ENCODE measurements at regions not wholly inside any gene's neighbourhood (a gene's known extent, or its start where the extent isn't known, plus 50 kb on each side); places are given as distances from the start of the nearest gene placed in this dataset.

DNA sequence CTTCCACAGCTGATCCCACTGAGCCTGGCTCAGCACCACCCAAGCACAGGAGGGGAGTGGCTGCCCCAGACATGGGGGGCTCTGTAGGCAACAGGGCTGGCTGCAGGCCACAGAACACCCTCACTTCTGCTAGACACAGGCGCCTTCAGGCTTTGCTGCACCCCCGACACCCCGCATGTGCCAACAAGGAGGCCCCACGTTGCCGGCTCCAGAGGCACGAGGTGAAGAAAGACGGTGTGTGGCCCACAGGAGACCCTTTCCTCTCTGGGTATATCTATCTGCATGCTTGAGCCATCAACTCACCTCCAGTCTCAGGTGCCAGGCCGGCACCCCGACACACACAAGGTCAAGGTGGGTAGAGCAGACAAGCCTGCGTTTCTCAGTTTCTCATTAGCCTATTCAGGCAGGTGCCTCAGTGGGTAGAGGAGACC is 158.3 kb downstream of the DLL1 start:
- DNase-seq (ENCODE audit: insufficient read length, low spot score) (no peak), FAIRE-seq (no peak)
- TF ChIP-seq, protein P1, sequence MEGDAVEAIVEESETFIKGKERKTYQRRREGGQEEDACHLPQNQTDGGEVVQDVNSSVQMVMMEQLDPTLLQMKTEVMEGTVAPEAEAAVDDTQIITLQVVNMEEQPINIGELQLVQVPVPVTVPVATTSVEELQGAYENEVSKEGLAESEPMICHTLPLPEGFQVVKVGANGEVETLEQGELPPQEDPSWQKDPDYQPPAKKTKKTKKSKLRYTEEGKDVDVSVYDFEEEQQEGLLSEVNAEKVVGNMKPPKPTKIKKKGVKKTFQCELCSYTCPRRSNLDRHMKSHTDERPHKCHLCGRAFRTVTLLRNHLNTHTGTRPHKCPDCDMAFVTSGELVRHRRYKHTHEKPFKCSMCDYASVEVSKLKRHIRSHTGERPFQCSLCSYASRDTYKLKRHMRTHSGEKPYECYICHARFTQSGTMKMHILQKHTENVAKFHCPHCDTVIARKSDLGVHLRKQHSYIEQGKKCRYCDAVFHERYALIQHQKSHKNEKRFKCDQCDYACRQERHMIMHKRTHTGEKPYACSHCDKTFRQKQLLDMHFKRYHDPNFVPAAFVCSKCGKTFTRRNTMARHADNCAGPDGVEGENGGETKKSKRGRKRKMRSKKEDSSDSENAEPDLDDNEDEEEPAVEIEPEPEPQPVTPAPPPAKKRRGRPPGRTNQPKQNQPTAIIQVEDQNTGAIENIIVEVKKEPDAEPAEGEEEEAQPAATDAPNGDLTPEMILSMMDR (IDR thresholded peaks at IDR 0.05; ENCODE audit: insufficient read depth, missing control alignments) = no peak

DNA sequence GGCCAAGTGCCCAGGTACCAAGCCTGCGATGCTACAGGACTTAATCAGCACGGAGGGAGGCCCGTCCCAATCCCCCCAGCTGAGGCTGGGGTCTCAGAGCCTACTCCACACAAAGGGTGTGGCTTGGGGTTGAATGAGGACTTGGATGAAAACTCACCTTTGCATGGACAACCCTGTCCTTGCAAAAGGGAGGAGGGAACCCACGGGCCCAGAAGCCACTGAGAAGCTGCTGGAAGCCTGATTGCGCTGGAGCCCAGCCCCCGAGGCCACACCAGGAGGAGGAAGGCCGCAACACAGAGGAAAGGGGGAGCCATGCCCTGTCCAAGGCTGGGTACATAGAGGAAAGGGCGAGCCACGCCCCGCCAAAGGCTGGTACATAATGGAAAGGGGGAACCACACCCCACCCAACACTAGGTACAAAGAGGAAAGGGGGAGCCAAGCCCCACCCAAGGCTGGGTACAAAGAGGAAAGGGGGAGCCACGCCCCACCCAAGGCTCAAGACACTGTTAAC is 158.8 kb downstream of the DLL1 start:
- TF ChIP-seq, protein P1 (IDR thresholded peaks at IDR 0.05; ENCODE audit: insufficient read depth, missing control alignments) = no peak
- DNase-seq (ENCODE audit: insufficient read length, low spot score) = no peak
- FAIRE-seq = no peak

DNA sequence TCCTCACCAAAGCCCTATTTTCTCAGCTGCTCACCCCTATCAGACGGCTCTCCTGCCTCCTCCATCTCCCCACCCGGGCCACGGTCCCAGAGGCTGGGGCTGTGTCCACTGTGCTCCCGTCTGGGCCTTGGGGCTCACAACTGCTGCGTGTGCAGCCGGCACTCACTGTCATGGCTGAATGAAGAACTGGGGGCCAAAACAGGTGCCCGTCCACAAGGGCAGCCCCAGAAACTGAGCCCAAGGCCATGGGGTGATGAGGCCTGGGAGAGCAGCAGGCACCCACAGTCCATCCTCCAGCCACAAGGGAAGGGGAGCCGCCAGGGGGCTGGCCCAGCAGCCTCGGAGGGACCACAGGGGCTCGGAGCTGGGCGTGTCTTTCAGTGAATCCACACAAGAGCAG is 159.5 kb downstream of the DLL1 start:
- TF ChIP-seq, protein P1 (IDR thresholded peaks at IDR 0.05; ENCODE audit: insufficient read depth, missing control alignments) = no peak
- no peak for FAIRE-seq
- no peak for DNase-seq (ENCODE audit: insufficient read length, low spot score)

DNA sequence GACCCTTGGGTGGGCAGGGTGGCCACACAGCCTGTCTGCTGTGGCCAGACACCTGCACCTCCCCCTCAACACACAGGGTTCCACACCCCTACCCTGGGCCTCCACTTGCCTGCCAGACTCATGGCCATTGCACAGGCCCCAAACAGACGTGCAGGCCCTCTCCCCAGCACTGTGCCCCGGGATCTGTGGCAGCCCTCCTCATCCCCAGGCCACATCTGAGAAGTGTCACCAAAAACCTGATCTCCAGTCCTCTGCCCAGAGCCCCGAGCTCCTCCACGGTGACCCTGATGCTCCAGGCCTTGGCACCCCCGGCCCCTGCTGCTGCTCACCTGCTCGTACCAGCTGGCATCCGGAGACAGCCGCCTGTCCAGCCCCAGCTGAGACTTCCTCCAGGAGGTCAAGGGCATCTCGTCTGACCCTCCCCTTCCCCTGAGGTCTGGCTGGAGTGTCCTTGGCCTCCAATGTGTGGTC is 160.1 kb downstream of the DLL1 start:
- TF ChIP-seq, protein P1 (IDR thresholded peaks at IDR 0.05; ENCODE audit: insufficient read depth, missing control alignments) = no peak
- FAIRE-seq (no peak), DNase-seq (ENCODE audit: insufficient read length, low spot score) (no peak)

DNA sequence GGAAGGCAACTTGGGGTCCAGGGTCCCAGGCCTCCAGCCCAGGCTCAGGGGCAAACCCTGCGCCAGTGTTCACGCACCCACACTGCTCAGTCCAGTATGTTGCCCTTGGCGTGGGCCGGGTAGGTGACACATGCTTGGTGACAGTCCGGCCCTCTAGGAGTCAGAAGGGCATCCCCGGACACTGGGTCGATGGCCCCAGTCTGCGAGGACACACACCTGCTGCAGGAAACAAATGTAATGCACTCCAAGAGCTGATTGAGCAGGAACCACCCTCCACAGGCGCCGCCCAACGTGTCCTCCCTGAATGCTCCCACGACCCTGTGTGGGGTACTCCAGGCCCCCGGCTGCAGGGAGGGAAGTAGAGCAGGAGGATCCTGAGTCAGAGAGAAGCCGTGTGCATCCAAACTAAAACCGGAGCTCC is 160.7 kb downstream of the DLL1 start:
- TF ChIP-seq, protein P1 (IDR thresholded peaks at IDR 0.05; ENCODE audit: insufficient read depth, missing control alignments) = no peak
- DNase-seq (ENCODE audit: insufficient read length, low spot score) = no peak
- no peak for FAIRE-seq

DNA sequence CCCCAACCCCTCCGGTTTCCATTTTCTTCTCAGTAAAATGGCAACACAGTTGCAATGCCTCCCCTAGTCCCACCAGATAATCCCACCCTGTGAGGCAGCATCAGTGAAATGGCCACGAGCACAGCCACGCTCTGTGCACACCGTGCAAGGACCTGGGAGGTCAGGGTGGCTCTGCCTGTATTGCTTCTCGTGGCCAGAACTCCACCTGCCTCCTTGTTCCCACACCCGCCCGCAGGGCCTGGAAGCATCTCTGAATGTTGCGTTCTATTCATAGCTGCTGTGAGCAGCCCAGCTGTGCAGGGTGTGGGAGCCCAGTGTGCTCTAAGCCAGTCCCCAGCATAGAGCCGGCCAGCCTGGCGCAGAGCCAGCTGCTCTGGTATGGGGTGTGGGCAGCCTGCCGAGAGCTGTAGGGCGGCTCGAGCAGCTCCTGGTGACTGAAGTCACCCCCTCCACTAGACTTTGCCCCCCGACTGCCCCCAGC is 161.1 kb downstream of the DLL1 start:
- no peak for DNase-seq (ENCODE audit: insufficient read length, low spot score)
- FAIRE-seq = no peak
- TF ChIP-seq, protein P1 (IDR thresholded peaks at IDR 0.05; ENCODE audit: insufficient read depth, missing control alignments) = no peak

DNA sequence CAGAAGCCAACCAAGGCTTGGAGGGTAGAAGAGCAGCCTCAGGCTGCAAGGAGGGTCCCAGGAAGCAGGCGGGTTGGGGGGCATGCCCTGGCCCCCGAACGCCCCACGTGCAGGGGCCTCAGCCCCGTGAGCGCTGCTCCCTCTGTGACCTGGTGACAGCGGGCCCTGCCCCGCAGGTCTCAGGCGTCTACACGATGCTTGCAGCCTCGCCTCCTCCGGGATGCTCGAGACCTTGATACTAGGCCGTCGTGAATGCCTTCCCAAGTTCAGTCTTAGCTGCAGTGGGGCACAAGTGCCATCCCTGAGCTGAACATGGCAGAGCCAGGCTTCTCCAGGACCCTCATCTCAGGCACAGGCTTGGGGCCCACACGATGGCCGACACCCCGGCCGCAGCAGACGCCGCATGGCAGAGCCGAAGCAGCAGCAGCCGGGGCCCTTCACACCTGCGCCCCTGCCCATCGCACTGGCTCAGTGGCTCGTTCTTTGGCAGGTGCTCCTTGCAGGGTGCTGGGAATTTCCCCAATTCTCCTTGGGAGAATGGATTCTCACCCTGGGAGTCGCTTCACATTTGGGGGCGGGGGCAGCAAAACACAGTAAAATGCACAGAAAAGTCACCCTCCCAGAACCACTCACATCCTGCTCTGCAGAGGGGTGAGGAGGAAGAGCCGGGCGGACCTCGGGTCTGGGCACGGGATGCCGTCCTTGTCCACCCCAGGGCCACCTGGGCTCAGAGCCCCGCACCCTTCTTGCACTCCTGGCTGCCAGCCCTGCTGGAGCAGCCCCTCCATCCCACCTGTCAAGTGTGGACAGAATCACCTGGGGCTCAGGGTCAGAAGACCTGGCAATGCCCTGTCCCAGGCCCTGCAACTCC is 161.8 kb downstream of the DLL1 start:
- TF ChIP-seq, protein P1 (IDR thresholded peaks at IDR 0.05; ENCODE audit: insufficient read depth, missing control alignments) = no peak
- DNase-seq (ENCODE audit: insufficient read length, low spot score) (no peak), FAIRE-seq (no peak)
